Uterus (tissue), 3 donors: ENCODE measurements at regions not wholly inside any gene's neighbourhood (a gene's known extent, or its start where the extent isn't known, plus 50 kb on each side); places are given as distances from the start of the nearest gene placed in this dataset.

Experiments used
- DNase-seq, 2 donors: peaks; one replicate each; pipeline ENCODE4 v3.0.0-alpha.2; 2019 to 2020
- H3K27ac ChIP-seq, 2 donors: fragments of 200-600 bp; sonication (generic); 1 replicate in 1 of 2; 2 replicates in 1 of 2; pipeline ENCODE4 v1.5.1; 2016 to 2018
- H3K27me3 ChIP-seq, 2 donors: fragments of 200-600 bp; sonication (generic); one replicate each; pipeline ENCODE4 v1.5.1; 2018 to 2019; ENCODE audit warnings: control low read depth in 1 of 2
- H3K36me3 ChIP-seq, 2 donors: fragments of 200-600 bp; sonication (generic); one replicate each; pipeline ENCODE4 v1.5.1; 2019; ENCODE audit warnings: control low read depth in 1 of 2
- H3K4me1 ChIP-seq, 2 donors: fragments of 200-600 bp; sonication (generic); one replicate each; pipeline ENCODE4 v1.5.1; 2018 to 2019; ENCODE audit warnings: control low read depth in 1 of 2
- H3K4me3 ChIP-seq, 2 donors: fragments of 200-600 bp; sonication (generic); 1 replicate in 1 of 2; 2 replicates in 1 of 2; pipeline ENCODE4 v1.5.1; 2018 to 2019; ENCODE audit warnings: mild to moderate bottlenecking in 1 of 2
- H3K9me3 ChIP-seq, 2 donors: fragments of 200-600 bp; sonication (generic); one replicate each; pipeline ENCODE4 v1.5.1; 2019; ENCODE audit warnings: control low read depth in 1 of 2
- CTCF ChIP-seq, 4 experiments: fragments of 200-600 bp in 2 of 4; fragments of 450-650 bp in 2 of 4; sonication (generic) in 2 of 4; IDR thresholded peaks; one replicate each; pipeline ENCODE4 v1.5.1; 2016 to 2019; ENCODE audit warnings: antibody characterized with exemption in 4 of 4, mild to moderate bottlenecking in 2 of 4, moderate library complexity in 1 of 4
- POLR2A ChIP-seq, 2 donors: fragments of 450-650 bp; IDR thresholded peaks; one replicate each; pipeline ENCODE4 v1.6.1; 2016; ENCODE audit warnings: antibody characterized with exemption in 2 of 2, mild to moderate bottlenecking in 1 of 2, moderate library complexity in 1 of 2
- intact Hi-C: fragments of 100-400 bp; cut with DNase I; formaldehyde crosslinking; loops from one replicate; pipeline ENCODE4 v1.15.1; 2023; ENCODE audit warnings: low total_unique reads
- donor health status: DM: yes; HTN: yes; CAD: no.

GRCh38 chr12:115424003-115424402, 740.0 kb upstream of the TBX3 start:
- intact Hi-C loops, result no loop called here
- no peak overlapping the region for H3K27ac ChIP-seq
- no peak overlapping the region for H3K4me3 ChIP-seq
- no peak for DNase-seq
- TF ChIP-seq CTCF (IDR thresholded peaks at IDR 0.05) (no peak), POLR2A (IDR thresholded peaks at IDR 0.05) (no peak)
- no peaks in the 10 kb centered on the region for H3K4me1 ChIP-seq
- no peaks in the 10 kb centered on the region for H3K9me3 ChIP-seq
- no peaks in the 10 kb centered on the region for H3K36me3 ChIP-seq
- no peaks in the 10 kb centered on the region for H3K27me3 ChIP-seq

GRCh38 chr12:115423546-115423987, 739.6 kb upstream of the TBX3 start:
- Histone ChIP-seq H3K27ac (no peak overlapping the region), H3K9me3 (no peaks in the 10 kb centered on the region), H3K36me3 (no peaks in the 10 kb centered on the region), H3K4me1 (no peaks in the 10 kb centered on the region), H3K27me3 (no peaks in the 10 kb centered on the region), H3K4me3 (no peak overlapping the region)
- intact Hi-C loops, result no loop called here
- TF ChIP-seq POLR2A (IDR thresholded peaks at IDR 0.05) (no peak), CTCF (IDR thresholded peaks at IDR 0.05) (no peak)
- no peak for DNase-seq

GRCh38 chr12:115422845-115423545, 739.0 kb upstream of the TBX3 start:
- H3K27ac ChIP-seq, result no peak overlapping the region
- H3K4me1 ChIP-seq, result no peaks in the 10 kb centered on the region
- H3K36me3 ChIP-seq, result no peaks in the 10 kb centered on the region
- no peaks in the 10 kb centered on the region for H3K9me3 ChIP-seq
- intact Hi-C loops, result no loop called here
- H3K27me3 ChIP-seq, result no peaks in the 10 kb centered on the region
- no peak for DNase-seq
- TF ChIP-seq POLR2A (IDR thresholded peaks at IDR 0.05) (no peak), CTCF (IDR thresholded peaks at IDR 0.05) (no peak)
- H3K4me3 ChIP-seq, result no peak overlapping the region

GRCh38 chr12:115421796-115422709, 738.1 kb upstream of the TBX3 start:
- DNase-seq, result no peak
- Histone ChIP-seq H3K4me1 (no peaks in the 10 kb centered on the region), H3K4me3 (no peak overlapping the region), H3K9me3 (no peaks in the 10 kb centered on the region), H3K36me3 (no peaks in the 10 kb centered on the region), H3K27ac (no peak overlapping the region), H3K27me3 (no peaks in the 10 kb centered on the region)
- TF ChIP-seq POLR2A (IDR thresholded peaks at IDR 0.05), result no peak
- intact Hi-C loops, result no loop called here

- Histone ChIP-seq H3K4me3 (no peak overlapping the region), H3K27me3 (no peaks in the 10 kb centered on the region), H3K27ac (no peak overlapping the region), H3K36me3 (no peaks in the 10 kb centered on the region), H3K4me1 (no peaks in the 10 kb centered on the region), H3K9me3 (no peaks in the 10 kb centered on the region)
- TF ChIP-seq POLR2A (IDR thresholded peaks at IDR 0.05) (no peak), CTCF (IDR thresholded peaks at IDR 0.05) (no peak)
- intact Hi-C loops, result no loop called here
- DNase-seq, result no peak
These were observed 737.4 kb upstream of the TBX3 start for GRCh38 chr12:115421350-115421749.
